IgD-negative memory B cell (primary cell): ENCODE measurements at regions not wholly inside any gene's neighbourhood (a gene's known extent, or its start where the extent isn't known, plus 50 kb on each side); places are given as distances from the start of the nearest gene placed in this dataset.
A peak's percentile ranks its signal among the peaks of the same experiment; 100 is the strongest.

Experiments
- H3K27ac Mint-ChIP-seq, 3 donors: one replicate each; pipeline ENCODE4 v1.8.0; 2020 to 2022; ENCODE audit warnings: mild to moderate bottlenecking in 3 of 3, mixed read lengths in 3 of 3, moderate library complexity in 1 of 3
- H3K27me3 Mint-ChIP-seq: one replicate; pipeline ENCODE4 v1.8.0; 2021; ENCODE audit warnings: mixed read lengths
- H3K36me3 Mint-ChIP-seq: one replicate; pipeline ENCODE4 v1.8.0; 2020; ENCODE audit warnings: mild to moderate bottlenecking, mixed read lengths
- H3K4me1 Mint-ChIP-seq, 3 donors: one replicate each; pipeline ENCODE4 v1.8.0; 2020 to 2022; ENCODE audit warnings: mixed read lengths in 3 of 3, mild to moderate bottlenecking in 1 of 3
- H3K4me3 Mint-ChIP-seq, 4 donors: one replicate each; pipeline ENCODE4 v1.8.0; 2020 to 2022; ENCODE audit warnings: mild to moderate bottlenecking in 4 of 4, mixed read lengths in 4 of 4, moderate library complexity in 3 of 4
- H3K9me3 Mint-ChIP-seq, 3 donors: one replicate each; pipeline ENCODE4 v1.8.0; 2020 to 2021; ENCODE audit warnings: mixed read lengths in 3 of 3, mild to moderate bottlenecking in 1 of 3

- peaks cover 8% of the 10 kb centered on the region for H3K27me3 Mint-ChIP-seq
- no peaks in the 10 kb centered on the region for H3K9me3 Mint-ChIP-seq
- peak overlapping the region in 2 of 3 donors; percentile 0 to 34 for H3K27ac Mint-ChIP-seq
- peak overlapping the region in 2 of 4 donors; percentile 7 to 25 for H3K4me3 Mint-ChIP-seq
- H3K4me1 Mint-ChIP-seq = peaks cover 16 to 23% (median 17%) of the 10 kb centered on the region in 3 donors
- H3K36me3 Mint-ChIP-seq = no peaks in the 10 kb centered on the region
Measured at GRCh38 chr2:213233438-213234330, 50.6 kb upstream of the SPAG16 start.
